GM12892 (cell line): ENCODE measurements at regions not wholly inside any gene's neighbourhood (a gene's known extent, or its start where the extent isn't known, plus 50 kb on each side); places are given as distances from the start of the nearest gene placed in this dataset.

Experiments
- POLR2A ChIP-seq: IDR thresholded peaks from 2 replicates; pipeline ENCODE4 v1.6.1; 2011; ENCODE audit warnings: low read depth, low read length, control low read depth
- TAF1 ChIP-seq: IDR thresholded peaks from 2 replicates; pipeline ENCODE4 v1.6.1; 2011; ENCODE audit warnings: low read depth, mild to moderate bottlenecking, control low read depth, low read length, borderline replicate concordance

DNA sequence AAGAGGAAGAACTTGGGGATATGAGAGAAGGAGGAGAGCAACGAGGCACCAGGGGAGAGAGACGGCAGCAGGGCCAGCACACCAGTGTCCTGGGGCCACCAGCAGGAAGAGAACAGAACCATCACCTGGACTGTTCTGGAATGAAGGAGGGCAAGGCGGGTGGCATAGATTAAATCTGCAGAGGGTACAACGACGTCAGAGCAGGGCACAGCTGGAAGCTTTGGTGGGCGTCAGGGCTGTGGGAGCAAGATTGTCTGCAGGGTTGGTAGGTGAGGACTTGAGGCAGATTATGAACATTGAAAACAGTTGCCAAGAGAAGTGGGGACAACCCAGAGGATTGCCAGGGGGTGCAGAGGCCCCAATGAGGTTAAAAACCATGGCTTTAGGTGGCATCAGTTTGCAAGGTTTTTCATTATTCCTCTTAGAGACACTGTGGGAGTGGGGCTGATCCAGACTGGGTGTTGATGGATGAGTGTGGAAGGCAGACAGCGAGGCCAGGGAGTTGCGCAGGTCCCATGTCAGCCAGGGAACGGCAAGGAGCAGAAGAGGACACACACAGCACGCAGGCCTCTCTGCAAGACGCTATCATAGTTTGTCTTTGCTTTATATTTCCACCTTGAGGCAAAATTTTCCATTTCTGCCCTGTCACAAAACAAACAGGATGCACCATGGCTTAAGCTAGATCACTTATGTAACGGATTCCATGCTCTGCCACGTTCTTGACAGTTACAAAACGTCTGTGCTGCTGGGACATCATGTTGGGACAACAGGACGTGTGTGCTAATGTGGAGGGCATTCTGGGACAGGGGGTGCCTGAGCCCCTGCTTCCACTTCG is 52.5 kb upstream of the LEP start:
- TF ChIP-seq TAF1, result no peak
- no peak for TF ChIP-seq POLR2A
